Activated CD4-positive, CD25-positive, alpha-beta regulatory T cell treated with anti-CD3 and anti-CD28 coated beads, Interleukin-2, amount 50 U/mL, for 16 hours (primary cell): ENCODE measurements at regions not wholly inside any gene's neighbourhood (a gene's known extent, or its start where the extent isn't known, plus 50 kb on each side); places are given as distances from the start of the nearest gene placed in this dataset.
"Not testable (repeated sequence)": the region's sequence is repeated elsewhere in the genome, so short reads cannot be mapped to it uniquely, and the experiment has no call there.

Experiments used
- DNase-seq: peaks from one replicate; pipeline ENCODE4 v3.0.0-alpha.2; 2020; ENCODE audit warnings: low read depth, low spot score

GRCh38 chr2:129918604-129919003 lies 60.9 kb upstream of the RAB6C start:
- DNase-seq, result no peak

- DNase-seq, result no peak
Measured at GRCh38 chr2:129922571-129923264, 56.7 kb upstream of the RAB6C start.

GRCh38 chr2:129923265-129924091 lies 56.0 kb upstream of the RAB6C start:
- DNase-seq, result no peak

- DNase-seq, result not testable (repeated sequence)
Measured at GRCh38 chr2:129924115-129924514, 55.4 kb upstream of the RAB6C start.

- no peak for DNase-seq
Measured at GRCh38 chr2:129925381-129925780, 54.1 kb upstream of the RAB6C start.

- no peak for DNase-seq
Measured at GRCh38 chr2:129927696-129928095, 51.8 kb upstream of the RAB6C start.

- DNase-seq, result no peak
Measured at GRCh38 chr2:129929321-129930290, 49.9 kb upstream of the RAB6C start.
